ENCODE measurements at regions not wholly inside any gene's neighbourhood (a gene's known extent, or its start where the extent isn't known, plus 50 kb on each side); places are given as distances from the start of the nearest gene placed in this dataset.

- CTCF ChIA-PET: interaction anchor here (0.9 to 1.8 kb wide), 2 partner anchors 11 to 69 kb away, joined by 3 to 5 read pairs; no protein-coding TSS in a partner anchor
- H3K79me2 ChIP-seq (ENCODE audit: control insufficient read depth, insufficient read depth, low read length): no peaks in the 10 kb centered on the region
- intact Hi-C loops (cut with micrococcal nuclease; ENCODE audit: unreplicated experiment) (no loop called here), in situ Hi-C loops (cut with MboI) (no loop called here)
- H3K9me3 ChIP-seq (replicated peaks; ENCODE audit: control insufficient read depth, insufficient read depth, low read length): no peaks in the 10 kb centered on the region; the same call in 2 of the 3 replicates
- SMC1A ChIA-PET (ENCODE audit: uncharacterized antibody, unreplicated experiment): no interaction called here
- BruUV-seq (replicated peaks): no TSS peak
- ATAC-seq (no peak), DNase-seq (ENCODE audit: low read depth, low spot score) (no peak), FAIRE-seq (no peak)
- TF ChIP-seq SIN3A (IDR thresholded peaks at IDR 0.05; ENCODE audit: low read depth, low read length): no peak
- TF ChIP-seq SRF (IDR thresholded peaks at IDR 0.05; ENCODE audit: low read depth in 2 of 2, low read length in 2 of 2): no peak
- TF ChIP-seq RAD51 (IDR thresholded peaks at IDR 0.05): no peak
- no peak for TF ChIP-seq NFIC (IDR thresholded peaks at IDR 0.05; ENCODE audit: low read depth, low read length)
- TF ChIP-seq BACH1 (IDR thresholded peaks at IDR 0.05; ENCODE audit: borderline replicate concordance): no peak
- TF ChIP-seq YBX1 (IDR thresholded peaks at IDR 0.05): no peak
- TF ChIP-seq, protein P1, sequence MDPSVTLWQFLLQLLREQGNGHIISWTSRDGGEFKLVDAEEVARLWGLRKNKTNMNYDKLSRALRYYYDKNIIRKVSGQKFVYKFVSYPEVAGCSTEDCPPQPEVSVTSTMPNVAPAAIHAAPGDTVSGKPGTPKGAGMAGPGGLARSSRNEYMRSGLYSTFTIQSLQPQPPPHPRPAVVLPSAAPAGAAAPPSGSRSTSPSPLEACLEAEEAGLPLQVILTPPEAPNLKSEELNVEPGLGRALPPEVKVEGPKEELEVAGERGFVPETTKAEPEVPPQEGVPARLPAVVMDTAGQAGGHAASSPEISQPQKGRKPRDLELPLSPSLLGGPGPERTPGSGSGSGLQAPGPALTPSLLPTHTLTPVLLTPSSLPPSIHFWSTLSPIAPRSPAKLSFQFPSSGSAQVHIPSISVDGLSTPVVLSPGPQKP (IDR thresholded peaks at IDR 0.05; ENCODE audit: low read depth, low read length): no peak
- TF ChIP-seq ZBTB4 (CRISPR knock-in tag; IDR thresholded peaks at IDR 0.05): no peak
- TF ChIP-seq, protein P2, sequence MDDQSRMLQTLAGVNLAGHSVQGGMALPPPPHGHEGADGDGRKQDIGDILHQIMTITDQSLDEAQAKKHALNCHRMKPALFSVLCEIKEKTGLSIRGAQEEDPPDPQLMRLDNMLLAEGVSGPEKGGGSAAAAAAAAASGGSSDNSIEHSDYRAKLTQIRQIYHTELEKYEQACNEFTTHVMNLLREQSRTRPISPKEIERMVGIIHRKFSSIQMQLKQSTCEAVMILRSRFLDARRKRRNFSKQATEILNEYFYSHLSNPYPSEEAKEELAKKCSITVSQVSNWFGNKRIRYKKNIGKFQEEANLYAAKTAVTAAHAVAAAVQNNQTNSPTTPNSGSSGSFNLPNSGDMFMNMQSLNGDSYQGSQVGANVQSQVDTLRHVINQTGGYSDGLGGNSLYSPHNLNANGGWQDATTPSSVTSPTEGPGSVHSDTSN (IDR thresholded peaks at IDR 0.05; ENCODE audit: insufficient replicate concordance, low read depth, low read length): no peak
- TF ChIP-seq JUND (IDR thresholded peaks at IDR 0.05; ENCODE audit: low read depth, low read length): no peak
- H4K20me1 ChIP-seq (ENCODE audit: control insufficient read depth, insufficient read depth): no peaks in the 10 kb centered on the region
- no peaks in the 10 kb centered on the region for H3K36me3 ChIP-seq (ENCODE audit: control insufficient read depth in 2 of 2, insufficient read depth in 2 of 2, low read length in 1 of 2)
- WGBS (ENCODE audit: insufficient coverage, insufficient replicate concordance, low lambda C conversion rate, missing lambda C conversion rate): 0% methylated on average over 2 of the region's 2 CpGs
- RAD21 ChIA-PET (ENCODE audit: unreplicated experiment): no interaction called here
- H3K4me1 ChIP-seq (ENCODE audit: control insufficient read depth, insufficient read depth, low read length): no peaks in the 10 kb centered on the region
- H3K27me3 ChIP-seq (replicated peaks in 1 of 2; ENCODE audit: control insufficient read depth in 2 of 2, insufficient read depth in 2 of 2, low read length in 1 of 2): no peaks in the 10 kb centered on the region
- H3K9ac ChIP-seq (ENCODE audit: control insufficient read depth, insufficient read depth, low read length): no peak overlapping the region
- POLR2A ChIA-PET: no interaction called here
- H2AFZ ChIP-seq (ENCODE audit: control insufficient read depth, low read depth, low read length): no peak overlapping the region
- H3K4me2 ChIP-seq (ENCODE audit: control insufficient read depth, insufficient read depth): no peak overlapping the region
- no peak overlapping the region for H3K27ac ChIP-seq (ENCODE audit: control insufficient read depth, insufficient read depth)
- H3K4me3 ChIP-seq: no peak overlapping the region
Measured at GRCh38 chr1:198858033-198858432, 219.2 kb downstream of the PTPRC start.
